HG02571 (cell line): ENCODE measurements at regions not wholly inside any gene's neighbourhood (a gene's known extent, or its start where the extent isn't known, plus 50 kb on each side); places are given as distances from the start of the nearest gene placed in this dataset.

Experiments
- ATAC-seq: cut with Tn5 transposase; IDR thresholded peaks from one replicate; pipeline ENCODE4 v1.9.1; 2021; ENCODE audit warnings: mild to moderate bottlenecking, moderate library complexity; ENCODE audit not compliant: unreplicated experiment

DNA sequence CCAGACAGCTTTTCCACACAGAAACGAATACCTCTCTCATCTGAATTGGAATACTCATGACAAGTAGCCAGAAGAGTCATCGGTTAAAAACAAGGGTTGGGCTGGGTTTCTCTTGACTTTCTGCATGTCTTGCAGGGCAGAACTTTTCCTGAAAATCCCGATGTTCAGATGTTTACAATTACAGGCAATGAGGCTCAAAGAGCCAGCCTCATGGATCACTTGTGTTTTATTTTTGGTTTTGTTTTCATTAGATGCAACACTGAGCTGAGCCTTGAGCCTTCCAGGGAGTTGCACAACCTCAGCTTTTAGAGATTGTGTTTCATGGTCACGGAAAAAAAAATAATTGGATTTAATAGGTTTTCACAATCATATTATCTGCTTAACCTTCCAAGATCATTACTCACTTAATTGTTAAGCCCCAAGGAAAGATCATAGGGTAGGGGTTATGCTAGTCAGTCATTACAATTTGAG is 288.1 kb upstream of the PRDM1 start:
- ATAC-seq, result no peak

DNA sequence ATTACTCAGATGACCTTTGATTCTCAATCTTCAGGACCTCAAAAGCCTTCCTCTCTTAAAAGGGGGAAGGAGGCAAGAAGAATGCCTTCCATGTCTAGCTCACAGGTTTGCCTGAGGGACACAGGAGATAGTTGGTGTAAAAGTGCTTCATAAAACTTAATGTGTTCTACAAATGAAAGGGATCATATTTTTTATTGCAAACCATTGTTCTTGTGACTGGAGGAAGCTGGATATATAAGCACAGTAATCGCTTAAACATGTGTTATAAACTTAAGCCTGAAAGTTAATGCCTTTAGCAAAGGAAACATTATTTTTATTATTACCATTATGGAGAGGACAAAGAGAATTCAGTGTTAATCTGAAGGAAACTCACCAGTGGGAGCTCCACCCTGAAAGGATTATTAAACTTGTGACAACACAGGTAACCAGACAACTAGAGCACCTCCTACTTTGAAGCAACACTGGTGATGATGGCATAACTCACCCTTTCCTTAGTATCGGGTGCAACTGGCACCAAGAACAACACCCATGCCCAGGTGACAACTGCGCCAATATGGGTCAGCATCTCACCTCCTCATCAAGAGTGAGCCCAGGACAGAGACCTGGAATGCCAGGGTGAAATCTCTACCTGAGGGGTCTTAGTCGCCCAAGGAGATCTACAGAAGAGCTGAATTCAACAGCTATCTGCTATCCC is 288.7 kb upstream of the PRDM1 start:
- ATAC-seq, result no peak

DNA sequence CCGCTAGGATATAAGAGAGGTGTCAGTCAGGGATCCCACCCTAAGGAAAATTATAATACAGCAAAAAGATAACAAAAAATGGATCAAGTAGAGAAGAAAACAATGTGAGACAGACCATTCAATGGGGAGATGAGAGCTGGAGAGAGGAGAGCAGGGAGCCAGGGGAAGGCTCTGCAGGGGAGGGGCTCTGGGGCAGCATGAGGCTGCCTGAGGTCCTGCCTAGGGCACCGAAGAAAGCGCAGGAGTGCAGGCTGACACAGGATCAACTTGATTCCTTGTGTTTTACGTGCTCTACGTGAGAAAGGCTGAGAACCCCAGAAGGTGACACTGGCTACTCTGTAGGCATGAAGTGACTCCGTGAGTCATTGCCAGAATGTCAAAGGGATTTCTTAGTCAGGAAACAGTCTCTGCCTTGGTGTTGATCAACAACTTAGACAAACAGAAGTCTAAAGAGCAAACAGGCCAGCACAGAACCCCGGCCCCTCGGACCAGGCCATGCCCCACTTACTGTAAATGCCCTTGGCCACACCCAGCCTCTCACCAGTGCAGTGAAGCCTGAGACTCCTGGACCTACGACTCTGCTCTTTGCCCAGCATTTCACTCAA is 290.1 kb upstream of the PRDM1 start:
- ATAC-seq, result no peak

DNA sequence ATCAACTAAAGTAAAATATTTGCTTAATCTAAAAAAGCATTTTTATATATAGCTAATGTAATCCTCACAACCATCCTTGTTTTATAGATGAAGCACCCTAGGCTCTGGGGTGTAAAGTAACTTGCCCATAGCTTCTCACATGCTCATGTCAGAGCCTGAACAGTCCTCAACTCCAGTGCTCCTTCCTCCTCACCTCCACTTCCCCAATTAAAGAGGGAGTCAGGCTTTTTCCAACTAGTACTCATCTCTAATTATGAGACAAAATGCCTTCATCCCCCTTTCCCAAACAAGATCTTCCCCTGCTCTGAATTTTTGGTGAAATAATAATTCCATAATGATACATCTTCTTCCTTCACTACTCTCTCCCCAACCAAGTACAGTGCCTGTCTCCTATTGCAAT is 290.8 kb upstream of the PRDM1 start:
- no peak for ATAC-seq

DNA sequence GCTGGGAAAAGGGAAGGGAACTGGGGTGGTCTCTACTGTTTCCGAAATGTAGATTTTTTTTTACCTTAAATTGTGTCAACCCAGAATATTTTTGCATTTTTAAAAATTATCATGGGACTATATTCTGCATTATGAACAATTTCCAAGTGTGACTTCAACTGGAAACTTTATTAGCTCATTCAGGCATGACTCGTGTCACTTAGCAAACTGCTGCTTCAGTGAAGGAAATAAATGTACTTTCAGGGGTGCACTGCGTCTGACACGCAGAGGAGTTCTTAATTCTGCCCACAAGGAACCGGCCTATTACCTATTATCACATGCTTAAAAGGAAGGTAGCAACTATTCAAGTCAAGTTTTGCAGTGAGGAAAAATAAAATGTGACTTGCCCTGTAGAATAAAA is 291.3 kb upstream of the PRDM1 start:
- ATAC-seq, result no peak

DNA sequence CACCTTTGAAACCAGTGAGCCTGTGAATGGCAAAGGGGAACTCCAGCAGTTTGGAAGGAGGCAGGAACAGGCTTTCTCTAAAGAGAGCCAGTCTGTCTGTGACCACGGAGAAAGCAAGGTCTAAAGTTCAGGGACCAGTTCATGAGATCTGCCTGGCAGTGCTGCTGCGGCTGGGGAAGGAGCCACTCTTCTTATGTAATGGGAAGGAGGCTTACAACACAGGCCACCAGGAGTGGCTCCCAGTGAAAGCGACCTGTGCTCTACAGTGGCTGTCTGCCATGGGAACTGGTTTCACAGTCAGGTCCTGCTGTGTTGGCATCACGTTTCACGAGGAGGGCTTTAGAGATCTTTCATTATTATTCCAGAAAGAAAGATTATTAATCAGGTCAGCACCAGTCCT is 291.9 kb upstream of the PRDM1 start:
- ATAC-seq, result no peak

DNA sequence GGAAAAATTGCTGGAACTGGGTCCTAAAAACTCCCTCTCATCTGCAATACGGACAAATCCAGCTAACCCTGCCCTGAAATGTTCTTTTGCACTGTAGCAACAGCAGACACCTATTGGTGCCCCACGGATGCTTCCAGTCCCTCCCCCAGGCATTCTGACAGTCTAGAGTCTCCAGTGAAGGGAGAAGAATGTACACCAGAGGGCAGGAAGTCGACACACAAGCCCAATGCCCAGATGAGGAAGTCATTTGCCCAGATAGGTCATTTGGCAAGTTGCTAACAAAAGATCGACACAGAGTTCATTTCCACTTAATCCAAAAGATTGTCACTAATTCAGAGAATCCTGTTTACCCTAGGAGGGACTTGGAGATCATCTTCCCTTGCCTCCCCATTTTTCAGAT is 293.0 kb upstream of the PRDM1 start:
- no peak for ATAC-seq

DNA sequence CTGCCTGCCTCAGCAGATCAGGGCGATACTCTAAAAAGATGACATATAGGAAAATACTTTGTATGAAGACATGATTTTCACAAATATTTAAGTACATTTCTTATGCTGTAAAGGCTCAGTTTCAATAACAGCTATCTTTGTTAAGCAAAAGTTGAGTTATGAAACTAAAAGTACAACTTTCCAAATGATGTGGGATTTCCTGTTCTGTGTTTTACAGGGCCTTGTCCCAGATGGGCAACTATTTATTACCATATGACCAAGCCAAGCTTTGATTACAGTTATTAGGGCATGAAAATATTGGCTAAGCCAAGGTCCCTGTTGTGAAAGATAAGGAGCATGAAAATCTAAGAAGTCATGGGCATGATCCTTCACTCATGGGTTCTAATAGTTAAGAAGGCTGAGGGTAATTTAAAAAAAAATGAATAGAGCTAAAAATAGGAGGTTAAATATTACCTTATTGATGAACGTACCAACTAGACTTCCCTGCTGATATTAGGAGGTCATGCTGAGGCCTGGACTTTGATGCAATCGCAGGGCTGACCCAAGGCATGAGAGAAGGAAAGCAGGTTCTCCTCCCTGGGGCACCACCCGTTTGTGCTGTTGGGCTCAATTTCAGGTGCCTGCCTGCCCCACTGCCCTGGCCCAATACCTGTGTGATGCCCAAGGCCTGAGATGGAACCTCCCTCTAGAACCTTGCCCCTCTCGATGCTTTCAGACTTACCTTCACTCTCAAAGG is 294.4 kb upstream of the PRDM1 start:
- no peak for ATAC-seq

DNA sequence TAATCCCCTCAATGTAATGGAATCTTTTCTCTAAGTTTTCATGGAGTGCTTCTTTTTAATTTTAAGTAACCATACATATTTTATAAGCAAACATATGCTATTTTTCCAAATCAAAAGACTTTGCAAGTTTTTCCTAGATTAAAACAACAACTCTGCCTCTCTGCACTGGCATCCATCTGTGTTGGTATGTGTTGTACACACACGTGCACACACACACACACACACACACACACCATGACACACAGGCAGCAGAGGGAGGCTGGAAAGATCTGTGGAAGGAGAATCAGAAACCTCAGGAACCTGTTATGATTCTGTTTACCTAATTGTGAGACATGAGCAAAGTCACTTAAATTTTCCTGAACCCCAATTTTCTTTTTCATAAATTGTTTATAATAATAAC is 295.0 kb upstream of the PRDM1 start:
- no peak for ATAC-seq

DNA sequence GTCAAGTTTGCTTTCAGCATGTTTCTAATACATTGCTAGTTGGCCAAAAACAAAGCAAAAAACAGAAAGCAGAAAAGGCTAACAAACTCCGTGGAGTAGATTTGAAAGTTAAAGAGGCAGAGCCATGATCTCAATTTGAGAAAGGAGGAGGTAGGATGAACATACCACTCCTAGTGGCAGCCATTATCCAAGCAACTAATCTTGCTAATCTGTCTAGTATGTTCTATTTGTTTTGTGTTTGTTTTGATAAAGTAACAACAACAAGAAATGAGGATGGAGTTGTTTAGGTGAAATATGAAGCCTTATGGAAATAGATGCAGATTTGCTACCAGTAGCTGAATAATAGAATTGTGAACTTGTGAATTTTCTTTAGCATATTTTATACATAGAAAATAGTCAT is 295.5 kb upstream of the PRDM1 start:
- ATAC-seq, result no peak

DNA sequence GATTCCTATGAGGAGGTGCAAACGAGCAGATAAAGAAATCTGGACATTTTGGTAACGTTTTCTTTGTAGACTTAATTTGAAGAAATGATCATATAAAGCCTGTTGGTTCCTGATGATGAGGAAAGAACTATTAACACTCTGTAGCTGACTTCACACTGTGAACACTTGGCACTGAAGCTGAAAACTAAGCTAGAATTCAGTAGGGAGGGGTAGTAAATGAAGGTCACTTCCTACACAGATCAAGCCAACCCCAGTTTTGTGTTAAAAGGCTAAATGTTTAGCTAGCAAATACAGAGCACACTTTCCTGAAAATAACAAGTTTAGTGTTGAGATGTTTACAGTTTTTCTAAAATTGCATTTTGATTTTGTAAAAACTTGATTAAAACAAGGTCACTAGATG is 296.2 kb upstream of the PRDM1 start:
- no peak for ATAC-seq

DNA sequence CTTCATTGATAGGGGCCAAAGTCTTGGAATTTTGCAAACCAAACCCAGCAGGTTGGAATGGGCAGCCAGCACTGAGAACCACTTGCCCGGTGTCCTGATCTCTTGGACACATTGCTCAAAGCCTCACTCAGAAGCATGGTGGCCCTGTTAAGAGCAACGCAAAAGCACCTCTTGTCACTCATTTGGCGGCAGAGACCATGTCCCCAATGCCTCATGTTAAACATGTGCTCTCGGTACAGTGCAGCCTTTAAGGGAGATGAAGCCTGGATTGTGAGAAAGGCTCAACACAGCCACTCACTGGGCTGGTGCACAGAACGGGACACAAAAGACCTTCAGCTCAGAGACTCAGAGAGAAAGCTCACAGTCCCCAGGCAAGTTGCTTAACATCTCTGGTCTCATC is 298.4 kb upstream of the PRDM1 start:
- no peak for ATAC-seq

DNA sequence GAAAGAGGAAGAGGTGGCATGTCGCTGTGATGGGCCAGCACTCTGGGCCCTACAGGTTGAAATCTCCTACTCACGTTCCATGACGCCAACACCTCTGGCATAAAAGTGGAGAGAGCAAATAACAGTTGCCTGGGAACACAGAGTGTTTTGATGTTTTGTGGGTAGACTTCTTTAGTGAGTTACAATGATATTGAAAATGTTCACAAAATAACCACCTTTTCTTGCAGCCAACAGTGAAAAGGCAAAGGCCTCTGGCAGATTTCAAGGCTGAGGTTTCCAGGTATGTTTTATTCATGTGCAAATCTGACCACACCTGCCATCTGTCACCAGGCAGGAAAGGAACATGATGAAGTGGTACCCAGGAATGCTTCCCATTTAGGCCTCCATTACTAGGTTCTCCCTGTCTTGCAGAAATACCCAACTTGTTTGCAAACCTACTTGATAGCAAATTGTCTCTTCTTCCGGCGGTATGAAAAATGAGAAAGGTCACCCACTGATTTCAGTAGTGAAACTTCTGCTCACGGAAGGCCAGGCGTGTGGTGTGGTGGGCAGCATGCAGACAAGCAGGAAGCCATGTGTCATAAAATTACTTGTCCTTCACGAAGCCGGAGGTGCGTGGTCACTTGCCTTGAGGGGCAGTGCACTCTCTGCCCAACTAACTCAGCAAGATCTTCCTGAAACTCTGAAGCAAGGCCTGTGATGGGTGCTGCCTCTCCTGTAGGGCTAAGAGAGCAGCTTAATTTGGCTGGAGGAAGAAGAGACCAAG is 299.1 kb upstream of the PRDM1 start:
- peak; percentile 62 for ATAC-seq

DNA sequence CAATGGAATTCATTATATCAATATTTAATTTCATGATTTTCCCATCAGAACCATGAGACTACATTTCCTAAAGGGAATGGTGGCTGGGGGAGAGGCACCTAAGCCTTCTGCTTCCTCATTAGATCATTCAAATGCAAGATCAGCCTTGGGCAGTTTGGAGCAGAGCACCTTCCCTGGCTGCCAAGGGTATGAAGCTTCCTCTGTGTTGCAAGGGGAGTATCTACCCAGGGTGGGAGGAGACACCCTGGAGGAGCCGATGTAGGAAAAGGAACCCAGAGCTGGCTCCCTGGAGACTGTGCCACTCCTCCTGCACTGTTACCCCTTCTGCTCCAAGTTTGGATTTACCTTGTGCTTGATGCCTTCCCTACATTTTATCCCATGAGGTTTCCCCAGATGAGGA is 299.7 kb upstream of the PRDM1 start:
- ATAC-seq, result no peak

DNA sequence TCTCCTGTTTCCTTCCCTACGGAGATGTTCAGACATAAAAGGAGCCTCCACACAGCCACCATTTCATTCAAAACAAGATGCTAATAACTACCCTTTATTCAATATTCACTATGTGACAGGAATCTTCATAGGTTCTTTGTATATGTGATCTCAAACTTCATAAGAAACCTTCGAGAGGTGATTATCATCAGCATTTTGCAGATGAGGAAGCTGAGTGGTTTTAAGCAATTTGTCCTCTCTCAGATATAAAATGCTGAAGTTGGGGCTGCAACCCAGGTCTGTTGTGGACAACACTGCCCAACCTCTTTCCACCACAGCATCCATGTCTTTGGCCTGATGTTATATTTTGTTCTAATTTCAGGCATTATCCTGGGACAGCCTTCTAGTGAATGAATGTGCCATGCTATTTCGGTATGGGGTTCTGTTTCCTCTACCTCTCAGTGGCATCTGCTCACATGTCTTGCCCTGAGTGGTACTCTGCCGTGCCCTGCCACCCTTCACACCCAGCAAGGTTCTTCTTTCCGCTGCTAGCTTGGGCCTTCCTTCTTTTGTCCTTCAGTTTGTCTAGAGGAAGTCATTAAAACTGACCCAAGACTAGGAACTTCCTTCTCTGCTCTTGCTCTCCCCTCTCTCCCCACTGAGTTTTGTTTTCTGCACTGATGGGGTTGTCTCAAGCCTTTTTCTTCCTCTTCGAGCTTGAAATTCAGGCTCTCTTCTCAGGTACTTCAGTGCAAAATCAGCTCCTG is 300.9 kb upstream of the PRDM1 start:
- no peak for ATAC-seq

DNA sequence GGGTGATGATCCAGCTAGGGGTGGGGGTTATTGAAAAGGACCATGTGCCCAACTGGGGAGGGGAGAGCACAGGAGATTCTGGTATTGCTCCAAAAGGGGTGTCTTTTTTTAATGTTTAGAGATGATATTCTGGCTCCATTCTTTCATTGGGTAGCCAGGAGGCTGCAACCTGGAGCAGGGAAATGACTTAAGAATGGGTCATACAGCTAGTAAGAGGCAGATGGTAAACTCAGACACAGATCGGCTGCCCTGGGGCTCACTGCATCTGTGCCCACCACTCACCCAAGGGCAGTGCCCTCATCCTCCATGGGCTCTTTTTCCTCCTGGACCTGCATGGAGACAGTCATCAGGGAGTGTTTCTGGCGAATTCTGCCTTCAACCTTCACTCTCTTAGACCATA is 302.0 kb upstream of the PRDM1 start:
- ATAC-seq, result no peak

DNA sequence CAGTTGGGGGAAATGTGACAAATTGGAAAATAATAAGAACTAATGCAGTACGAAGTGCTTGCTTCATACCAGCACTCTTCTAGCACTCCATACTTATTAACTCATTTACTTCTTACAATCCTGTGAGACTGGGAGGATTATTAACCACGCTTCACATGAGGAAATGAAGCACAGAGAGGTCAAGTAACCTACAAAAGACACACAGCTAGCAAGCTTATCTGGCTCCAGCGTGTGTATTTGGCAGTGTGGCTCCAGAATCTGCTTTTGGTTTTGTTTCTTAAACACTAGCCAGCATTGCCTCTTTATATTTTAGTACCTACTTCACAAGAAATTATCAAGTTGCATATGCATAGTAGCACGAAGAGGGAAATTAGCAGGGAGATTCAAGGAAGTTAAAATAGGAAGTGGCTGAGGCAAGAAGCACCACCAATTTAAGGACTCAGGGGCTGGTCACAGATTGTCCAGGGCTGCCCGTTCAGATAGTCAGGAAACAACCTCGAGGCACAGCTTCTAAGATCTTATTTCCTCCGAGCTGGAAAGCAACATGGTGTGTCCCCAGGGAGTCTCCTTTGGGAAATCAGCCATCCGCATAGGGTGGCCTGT is 302.7 kb upstream of the PRDM1 start:
- ATAC-seq, result no peak

DNA sequence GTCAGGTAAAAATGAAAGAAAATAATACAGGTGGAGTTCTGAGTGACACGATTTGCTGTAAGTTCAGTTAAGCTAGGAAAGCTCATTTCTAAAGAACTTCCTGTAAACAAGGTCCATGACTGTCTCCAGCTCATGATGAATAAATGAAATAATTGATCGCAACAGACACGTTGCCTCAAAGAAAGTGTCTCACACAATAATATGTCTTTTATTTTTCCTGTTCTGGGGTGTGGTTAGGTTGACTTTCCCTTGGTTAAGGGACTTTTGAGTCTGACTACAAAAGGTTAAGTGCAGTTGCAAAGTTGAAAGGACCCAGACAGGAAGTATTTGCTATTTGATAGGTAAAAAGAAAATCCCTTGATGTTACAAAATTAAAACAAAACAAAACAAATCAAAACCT is 304.2 kb upstream of the PRDM1 start:
- ATAC-seq, result no peak

DNA sequence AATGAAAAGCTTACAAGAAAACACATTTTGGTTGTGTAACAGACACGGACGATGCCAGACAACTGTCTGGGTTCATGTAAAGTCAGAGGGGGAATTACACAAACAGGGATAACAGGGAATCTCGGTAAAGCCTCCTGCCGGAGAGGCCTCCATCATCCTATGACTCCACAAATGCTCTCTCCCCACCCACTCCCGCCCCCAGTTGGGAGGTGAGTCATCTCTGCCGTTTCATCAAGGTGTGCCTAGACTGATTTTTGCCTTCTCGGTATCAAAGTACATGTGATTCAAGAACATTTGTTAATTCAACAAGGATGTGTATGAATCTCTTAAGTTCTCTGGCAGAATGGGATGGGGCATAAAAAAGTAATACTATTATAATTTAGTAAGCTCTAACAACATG is 304.9 kb upstream of the PRDM1 start:
- no peak for ATAC-seq

DNA sequence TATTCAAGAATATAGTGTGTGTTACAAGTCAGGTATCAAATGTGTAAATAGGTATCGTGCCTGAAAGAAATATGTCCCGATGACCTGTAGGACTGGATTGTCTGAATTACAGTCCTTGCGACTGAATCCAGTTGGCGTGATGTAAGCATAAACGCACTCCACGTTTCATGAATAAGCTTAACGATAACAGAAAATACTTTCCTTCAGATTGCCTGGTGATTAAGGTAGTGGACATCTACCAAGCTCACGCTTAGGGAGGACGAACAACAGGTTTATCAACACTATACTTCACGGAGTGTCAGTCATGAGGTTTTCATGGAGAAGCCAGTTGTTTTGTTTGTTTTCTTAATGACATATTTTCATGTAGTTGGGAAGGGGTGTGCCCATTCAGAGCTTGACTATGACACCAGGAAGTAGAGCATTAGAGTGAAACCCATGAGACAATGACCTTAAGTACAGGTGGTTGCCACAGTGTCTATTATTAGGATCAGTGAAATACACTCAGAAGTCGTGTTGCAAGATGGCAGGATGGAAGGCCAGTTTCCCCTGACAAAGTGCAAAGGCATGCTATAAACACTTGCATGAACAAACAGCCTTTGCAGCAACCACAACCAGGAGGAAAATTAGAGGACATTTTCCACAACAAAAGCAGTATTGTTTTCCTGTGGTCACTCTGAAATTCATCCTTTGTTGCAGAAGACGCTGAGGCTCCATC is 305.8 kb upstream of the PRDM1 start:
- ATAC-seq, result no peak
